Ectodermal cell (in vitro differentiated cells): ENCODE measurements at regions not wholly inside any gene's neighbourhood (a gene's known extent, or its start where the extent isn't known, plus 50 kb on each side); places are given as distances from the start of the nearest gene placed in this dataset.

ENCODE experiments used
- H3K27ac ChIP-seq: 2 replicates; pipeline ENCODE4 v1.7.0; 2013; ENCODE audit warnings: mild to moderate bottlenecking, low read depth, low read length; ENCODE audit not compliant: insufficient read depth, poor library complexity, severe bottlenecking
- H3K27me3 ChIP-seq: 2 replicates; pipeline ENCODE4 v1.7.0; 2013; ENCODE audit warnings: mild to moderate bottlenecking, low read length; ENCODE audit not compliant: insufficient read depth, control insufficient read depth, poor library complexity, severe bottlenecking
- H3K36me3 ChIP-seq: one replicate; pipeline ENCODE4 v1.7.0; 2013; ENCODE audit warnings: low read length; ENCODE audit not compliant: control insufficient read depth, insufficient read depth
- H3K4me1 ChIP-seq: one replicate; pipeline ENCODE4 v1.7.0; 2013; ENCODE audit warnings: low read length; ENCODE audit not compliant: control insufficient read depth, insufficient read depth
- H3K4me3 ChIP-seq: 2 replicates; pipeline ENCODE4 v1.7.0; 2013; ENCODE audit warnings: low read depth, low read length, control low read depth; ENCODE audit not compliant: insufficient read depth
- H3K9me3 ChIP-seq: 2 replicates; pipeline ENCODE4 v1.7.0; 2013; ENCODE audit warnings: mild to moderate bottlenecking, low read length, moderate library complexity; ENCODE audit not compliant: control insufficient read depth
- WGBS, 2 experiments: methylation state at CpG; one replicate each; pipeline ENCODE4 v1.1.7; 2013; ENCODE audit warnings: missing lambda C conversion rate in 2 of 2; 5-methylcytosine and 5-hydroxymethylcytosine counted together

GRCh38 chr5:2170761-2171160 lies 288.0 kb upstream of the IRX4 start:
- Histone ChIP-seq H3K9me3 (no peaks in the 10 kb centered on the region), H3K27ac (no peak overlapping the region), H3K4me3 (no peak overlapping the region), H3K36me3 (no peaks in the 10 kb centered on the region), H3K27me3 (no peaks in the 10 kb centered on the region), H3K4me1 (peaks cover 15% of the 10 kb centered on the region)
- 65 to 67% methylated on average over 7 of the region's 7 CpGs for WGBS, 2 experiments

GRCh38 chr5:2169850-2170760 lies 287.4 kb upstream of the IRX4 start:
- Histone ChIP-seq H3K4me3 (no peak overlapping the region), H3K4me1 (peaks cover 15% of the 10 kb centered on the region), H3K27me3 (no peaks in the 10 kb centered on the region), H3K9me3 (no peaks in the 10 kb centered on the region), H3K36me3 (no peaks in the 10 kb centered on the region), H3K27ac (no peak overlapping the region)
- 92 to 93% methylated on average over 47 of the region's 47 CpGs for WGBS, 2 experiments

GRCh38 chr5:2169430-2169808 lies 286.7 kb upstream of the IRX4 start:
- Histone ChIP-seq H3K36me3 (no peaks in the 10 kb centered on the region), H3K27me3 (no peaks in the 10 kb centered on the region), H3K4me3 (no peak overlapping the region), H3K9me3 (no peaks in the 10 kb centered on the region), H3K27ac (no peak overlapping the region), H3K4me1 (peaks cover 15% of the 10 kb centered on the region)
- 93 to 94% methylated on average over 10 of the region's 10 CpGs for WGBS, 2 experiments

GRCh38 chr5:2168601-2169429 lies 286.1 kb upstream of the IRX4 start:
- Histone ChIP-seq H3K36me3 (no peaks in the 10 kb centered on the region), H3K4me3 (no peak overlapping the region), H3K27me3 (no peaks in the 10 kb centered on the region), H3K9me3 (no peaks in the 10 kb centered on the region), H3K4me1 (peaks cover 15% of the 10 kb centered on the region), H3K27ac (no peak overlapping the region)
- 87 to 92% methylated on average over 23 to 24 of the region's 24 CpGs for WGBS, 2 experiments

GRCh38 chr5:2167671-2168070 lies 284.9 kb upstream of the IRX4 start:
- no peaks in the 10 kb centered on the region for H3K9me3 ChIP-seq
- H3K27me3 ChIP-seq, result no peaks in the 10 kb centered on the region
- H3K4me3 ChIP-seq, result no peak overlapping the region
- no peaks in the 10 kb centered on the region for H3K36me3 ChIP-seq
- 96% methylated on average over 10 to 11 of the region's 11 CpGs for WGBS, 2 experiments
- H3K27ac ChIP-seq, result no peak overlapping the region
- peaks cover 15% of the 10 kb centered on the region for H3K4me1 ChIP-seq

GRCh38 chr5:2166979-2167377 lies 284.3 kb upstream of the IRX4 start:
- no peak overlapping the region for H3K4me3 ChIP-seq
- peaks cover 15% of the 10 kb centered on the region for H3K4me1 ChIP-seq
- H3K36me3 ChIP-seq, result no peaks in the 10 kb centered on the region
- no peaks in the 10 kb centered on the region for H3K9me3 ChIP-seq
- 88 to 96% methylated on average over 6 of the region's 6 CpGs for WGBS, 2 experiments
- H3K27ac ChIP-seq, result no peak overlapping the region
- H3K27me3 ChIP-seq, result no peaks in the 10 kb centered on the region

- WGBS, 2 experiments, result 95 to 96% methylated on average over 17 of the region's 17 CpGs
- Histone ChIP-seq H3K9me3 (no peaks in the 10 kb centered on the region), H3K4me1 (peaks cover 15% of the 10 kb centered on the region), H3K27ac (no peak overlapping the region), H3K4me3 (no peak overlapping the region), H3K27me3 (no peaks in the 10 kb centered on the region), H3K36me3 (no peaks in the 10 kb centered on the region)
These were observed 283.7 kb upstream of the IRX4 start for GRCh38 chr5:2166306-2166978.

GRCh38 chr5:2165615-2166305 lies 283.0 kb upstream of the IRX4 start:
- WGBS, 2 experiments, result 90 to 92% methylated on average over 11 of the region's 11 CpGs
- Histone ChIP-seq H3K36me3 (no peaks in the 10 kb centered on the region), H3K9me3 (no peaks in the 10 kb centered on the region), H3K4me3 (no peak overlapping the region), H3K4me1 (peaks cover 10% of the 10 kb centered on the region), H3K27ac (no peak overlapping the region), H3K27me3 (no peaks in the 10 kb centered on the region)

- Histone ChIP-seq H3K27ac (no peak overlapping the region), H3K9me3 (no peaks in the 10 kb centered on the region), H3K4me1 (peaks cover 4% of the 10 kb centered on the region), H3K27me3 (no peaks in the 10 kb centered on the region), H3K4me3 (no peak overlapping the region), H3K36me3 (no peaks in the 10 kb centered on the region)
- 78 to 80% methylated on average over 15 of the region's 15 CpGs for WGBS, 2 experiments
These were observed 282.5 kb upstream of the IRX4 start for GRCh38 chr5:2165203-2165602.
